ENCODE measurements at regions not wholly inside any gene's neighbourhood (a gene's known extent, or its start where the extent isn't known, plus 50 kb on each side); places are given as distances from the start of the nearest gene placed in this dataset.

DNA sequence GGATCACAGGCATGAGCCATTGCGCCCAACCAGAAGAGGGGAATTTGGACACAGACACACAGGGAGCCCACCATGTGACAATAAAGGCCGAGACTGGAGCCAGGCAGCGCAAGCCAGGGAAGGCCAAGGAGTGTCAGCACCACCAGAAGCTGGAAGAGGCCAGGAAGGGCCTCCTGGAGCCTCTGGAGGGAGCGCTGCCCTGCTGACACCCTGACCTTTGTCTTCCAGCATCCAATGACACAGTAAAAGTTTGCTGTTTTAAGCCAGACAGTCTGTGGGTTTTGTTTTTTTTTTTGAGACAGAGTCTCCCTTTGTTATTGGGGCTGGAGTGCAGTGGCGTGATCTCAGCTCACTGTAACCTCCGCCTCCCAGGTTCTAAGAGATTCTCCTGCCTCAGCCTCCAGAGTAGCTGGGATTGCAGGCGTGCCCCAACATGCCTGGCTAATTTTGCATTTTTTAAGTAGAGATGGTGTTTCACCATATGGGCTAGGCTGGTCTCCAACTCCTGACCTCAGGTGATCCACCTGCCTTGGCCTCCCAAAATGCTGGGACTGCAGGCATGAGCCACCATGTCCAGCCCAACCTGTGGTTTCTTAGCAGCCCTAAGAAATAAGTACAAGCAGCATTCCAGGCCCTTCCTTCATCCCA, 215.8 kb downstream of the CTTN start:
- no peak overlapping the region for H3K4me3 ChIP-seq (ENCODE audit: low read length)
- no peak for DNase-seq (ENCODE audit: low read depth, low spot score)

DNA sequence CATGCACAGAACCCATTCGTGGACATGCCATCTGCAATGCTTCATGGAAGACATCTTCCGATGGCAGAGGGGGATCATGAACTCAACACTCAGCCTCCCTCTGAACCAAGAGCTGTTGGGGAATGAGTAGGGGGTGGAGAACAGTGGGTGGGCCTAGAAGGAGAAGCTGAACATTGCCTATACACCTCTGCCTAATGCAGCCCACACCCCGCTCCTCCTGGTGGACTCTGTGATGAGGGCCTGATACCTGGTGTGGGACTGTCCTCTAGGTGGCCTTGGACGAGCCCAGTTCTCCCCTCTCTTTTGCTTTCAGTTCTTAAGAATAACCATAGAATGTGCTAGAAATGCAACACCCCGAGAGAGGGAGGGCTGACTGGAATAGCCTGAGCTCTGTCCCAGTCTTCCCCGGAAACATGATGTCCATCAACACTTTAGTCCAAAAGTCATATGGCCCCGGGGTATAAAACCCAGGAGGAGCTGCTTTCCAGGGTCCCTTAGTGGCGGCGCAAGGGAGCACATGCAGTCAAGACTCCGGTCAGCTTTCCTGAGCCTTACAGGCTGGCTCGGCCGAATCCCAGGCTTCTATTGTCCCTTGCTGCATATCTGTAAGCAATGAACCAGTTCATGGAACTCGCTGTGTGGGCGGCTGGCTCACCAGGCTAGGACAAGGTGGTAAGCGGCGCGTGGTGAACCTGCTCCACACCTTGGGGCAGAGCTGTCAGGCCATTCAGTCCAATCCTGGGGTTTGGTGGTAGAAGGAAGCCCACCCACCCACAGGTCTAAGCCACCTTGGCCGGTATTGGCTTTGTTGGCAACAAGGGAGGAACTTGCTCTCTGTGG, 216.9 kb downstream of the CTTN start:
- no peak for DNase-seq (ENCODE audit: low read depth, low spot score)
- no peak overlapping the region for H3K4me3 ChIP-seq (ENCODE audit: low read length)

DNA sequence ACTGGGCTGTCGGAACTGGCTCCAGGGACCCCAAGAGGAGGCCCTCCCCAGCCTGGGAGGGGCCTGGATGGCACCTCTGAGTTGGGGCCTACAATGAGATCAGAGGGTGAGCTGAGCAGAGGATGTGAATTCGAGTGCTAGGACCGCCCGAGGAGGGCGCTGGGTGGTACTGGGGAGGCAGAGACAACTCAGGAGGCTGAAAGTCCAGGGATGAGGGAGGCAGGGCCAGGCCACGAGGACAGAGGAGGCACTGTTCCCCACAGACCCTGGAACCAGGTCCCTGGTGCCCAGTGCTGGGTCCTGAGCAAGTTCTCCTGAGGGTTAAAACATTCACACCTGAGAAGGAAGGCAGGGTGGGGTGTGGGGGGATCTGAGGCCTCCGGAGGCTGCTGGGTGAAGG, 218.0 kb downstream of the CTTN start:
- no peak overlapping the region for H3K4me3 ChIP-seq (ENCODE audit: low read length)
- no peak for DNase-seq (ENCODE audit: low read depth, low spot score)

DNA sequence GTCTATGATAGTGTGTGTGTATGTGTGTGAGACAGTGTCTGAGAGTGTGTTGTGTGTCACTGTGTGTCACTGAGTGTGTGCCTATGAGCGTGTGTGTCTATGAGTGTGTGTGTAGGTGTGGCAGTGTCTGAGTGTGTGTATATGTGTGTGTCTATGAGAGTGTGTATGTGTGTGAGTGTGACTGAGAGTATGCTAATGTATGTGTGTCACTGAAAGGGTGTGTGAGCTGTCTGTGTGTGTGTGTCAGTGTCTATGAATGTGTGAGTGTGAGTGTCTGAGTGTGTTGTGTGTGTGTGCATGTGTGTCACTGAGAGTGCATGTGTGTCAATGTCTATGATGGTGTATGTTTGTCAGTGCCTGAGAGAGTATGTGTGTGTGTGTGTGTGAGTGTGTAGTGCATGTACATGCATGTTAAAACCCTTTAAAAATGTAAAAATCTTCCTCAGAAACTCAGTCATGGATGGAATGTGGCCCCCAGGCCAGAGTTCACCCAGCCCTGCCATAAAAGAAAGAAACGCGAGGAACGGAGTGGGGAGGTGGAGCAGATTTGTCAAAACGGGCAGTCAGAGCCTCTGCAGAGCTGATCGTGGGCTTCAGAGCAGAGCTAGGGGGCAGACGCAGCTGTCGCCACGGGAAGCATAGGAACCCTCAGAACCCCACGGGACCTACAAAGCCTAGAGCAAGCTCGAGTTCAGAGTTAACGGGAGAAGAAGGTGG, 218.8 kb downstream of the CTTN start:
- no peak for DNase-seq (ENCODE audit: low read depth, low spot score)
- H3K4me3 ChIP-seq (ENCODE audit: low read length), result no peak overlapping the region

DNA sequence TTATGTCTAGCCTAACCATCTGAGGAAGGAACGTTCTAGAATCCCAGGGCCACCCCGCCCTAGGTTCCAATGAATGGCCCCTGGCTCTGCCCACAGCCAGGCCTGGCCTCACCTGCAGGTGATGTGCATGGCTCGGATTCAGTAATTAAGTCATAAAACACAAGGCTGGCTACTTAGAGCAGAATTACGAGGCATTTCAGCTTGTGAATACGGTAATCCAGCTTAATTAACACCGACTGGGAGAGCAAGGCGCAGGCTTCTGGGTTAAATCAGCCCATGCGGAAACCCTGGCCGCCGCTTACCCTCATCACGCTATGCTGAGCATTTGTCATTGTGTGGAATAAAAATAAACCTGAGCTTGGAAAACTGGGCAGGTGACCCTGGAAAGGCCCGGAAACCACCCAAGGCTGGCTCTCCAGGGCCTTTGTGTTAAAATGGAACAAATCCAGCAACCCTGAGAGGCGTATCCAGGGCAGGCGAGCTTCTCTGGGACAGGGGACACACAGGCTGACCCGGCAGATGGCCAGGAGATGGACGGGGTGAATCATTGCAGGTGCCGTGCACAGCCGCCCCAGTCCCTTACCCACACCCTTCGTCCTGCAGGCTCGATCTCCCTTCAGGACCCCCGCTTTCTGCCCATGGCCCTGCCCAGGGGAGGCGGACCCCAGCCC, 220.2 kb downstream of the CTTN start:
- no peak overlapping the region for H3K4me3 ChIP-seq (ENCODE audit: low read length)
- DNase-seq (ENCODE audit: low read depth, low spot score), result no peak

DNA sequence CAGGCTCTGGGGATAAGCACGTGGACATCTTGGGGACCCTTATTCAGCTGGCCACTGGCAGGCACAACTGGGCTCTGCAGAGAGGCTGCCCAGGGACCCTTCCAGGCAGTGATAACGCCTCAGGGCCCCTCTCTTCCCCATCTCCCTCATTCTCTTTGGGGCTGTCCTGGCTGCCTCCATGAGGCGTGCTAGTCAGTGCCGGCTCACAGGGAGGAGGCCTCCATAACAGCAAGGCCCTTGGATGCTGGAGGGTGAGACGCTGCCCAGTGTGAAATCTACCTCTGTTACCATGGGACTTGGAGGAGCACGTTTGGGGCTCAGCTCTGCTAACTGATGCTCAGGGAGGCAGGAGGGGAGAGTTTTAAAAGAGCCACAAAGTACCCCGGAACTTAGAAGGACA, 221.3 kb downstream of the CTTN start:
- H3K4me3 ChIP-seq (ENCODE audit: low read length), result no peak overlapping the region
- no peak for DNase-seq (ENCODE audit: low read depth, low spot score)

DNA sequence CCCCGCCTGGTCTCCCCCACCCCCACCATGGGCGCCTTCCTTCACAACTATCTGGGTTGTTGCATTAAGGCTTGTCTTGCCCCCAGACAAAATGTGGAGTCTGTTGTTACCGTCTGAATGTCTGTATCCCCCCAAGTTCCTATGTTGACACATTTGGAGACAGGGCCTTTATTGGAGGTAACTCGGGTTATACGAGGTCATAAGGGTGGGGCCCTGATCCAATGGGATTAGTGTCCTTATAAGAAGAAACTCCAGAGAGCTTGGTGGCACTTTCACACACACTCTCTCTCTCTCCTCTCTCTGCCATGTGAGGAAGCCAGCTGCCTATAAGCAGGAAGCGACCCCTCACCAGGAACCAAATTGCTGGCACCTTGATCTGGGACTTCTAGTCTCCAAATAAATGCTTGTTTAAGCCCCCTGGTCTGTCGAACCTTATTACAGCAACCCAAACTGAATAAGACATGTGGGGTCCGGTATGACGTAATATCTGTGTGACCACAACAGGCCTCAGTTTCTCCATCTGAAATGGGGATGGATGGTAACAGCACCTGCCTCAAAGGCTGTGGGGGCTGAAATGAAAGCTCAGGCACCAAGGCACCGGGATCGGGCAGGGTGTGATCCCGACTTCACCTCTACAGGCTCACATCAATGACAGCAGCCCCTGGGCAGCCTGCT, 222.3 kb downstream of the CTTN start:
- DNase-seq (ENCODE audit: low read depth, low spot score), result no peak

DNA sequence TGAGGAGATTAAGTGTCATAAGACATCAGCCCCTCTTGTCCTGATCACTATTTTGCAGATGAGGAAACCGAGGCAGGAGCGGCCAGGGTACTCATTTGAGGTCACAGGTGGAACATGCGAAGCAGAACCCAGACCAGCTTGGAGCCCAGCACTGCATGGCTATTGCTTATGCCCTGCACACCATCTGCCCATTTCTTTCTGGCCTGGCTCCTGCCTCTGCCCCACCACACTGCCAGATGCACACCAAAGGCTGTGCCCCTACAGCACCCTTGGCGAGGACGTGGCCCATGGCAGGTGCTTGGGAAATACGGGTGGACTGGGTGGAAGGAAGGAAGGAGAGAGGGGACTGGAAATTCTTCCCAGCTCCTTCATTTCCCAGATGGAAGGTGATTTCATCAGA, 222.9 kb downstream of the CTTN start:
- DNase-seq (ENCODE audit: low read depth, low spot score), result no peak
- no peak overlapping the region for H3K4me3 ChIP-seq (ENCODE audit: low read length)

More for the DNA sequence above, 222.3 kb downstream of the CTTN start:
- H3K4me3 ChIP-seq (ENCODE audit: low read length), result no peak overlapping the region

DNA sequence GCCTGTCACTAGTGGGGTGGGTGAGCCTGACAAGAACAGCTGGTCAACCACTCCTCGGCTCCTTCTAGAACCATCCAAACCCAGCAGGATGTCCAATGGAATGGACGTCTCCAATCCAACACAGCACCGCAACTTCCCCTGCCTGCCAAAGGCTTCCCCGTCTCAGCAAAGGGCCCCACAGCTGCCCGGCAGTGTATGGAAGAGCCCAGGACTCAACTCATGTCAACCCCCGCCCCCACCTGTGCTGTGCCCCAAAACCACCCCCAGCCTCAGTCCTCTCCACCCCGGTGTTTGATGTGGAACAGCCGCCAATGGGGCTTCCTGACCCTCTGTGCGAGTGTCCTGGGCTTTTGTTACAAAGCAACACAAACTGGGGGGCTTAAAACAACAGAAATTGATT, 223.8 kb downstream of the CTTN start:
- H3K4me3 ChIP-seq (ENCODE audit: low read length), result no peak overlapping the region
- no peak for DNase-seq (ENCODE audit: low read depth, low spot score)

DNA sequence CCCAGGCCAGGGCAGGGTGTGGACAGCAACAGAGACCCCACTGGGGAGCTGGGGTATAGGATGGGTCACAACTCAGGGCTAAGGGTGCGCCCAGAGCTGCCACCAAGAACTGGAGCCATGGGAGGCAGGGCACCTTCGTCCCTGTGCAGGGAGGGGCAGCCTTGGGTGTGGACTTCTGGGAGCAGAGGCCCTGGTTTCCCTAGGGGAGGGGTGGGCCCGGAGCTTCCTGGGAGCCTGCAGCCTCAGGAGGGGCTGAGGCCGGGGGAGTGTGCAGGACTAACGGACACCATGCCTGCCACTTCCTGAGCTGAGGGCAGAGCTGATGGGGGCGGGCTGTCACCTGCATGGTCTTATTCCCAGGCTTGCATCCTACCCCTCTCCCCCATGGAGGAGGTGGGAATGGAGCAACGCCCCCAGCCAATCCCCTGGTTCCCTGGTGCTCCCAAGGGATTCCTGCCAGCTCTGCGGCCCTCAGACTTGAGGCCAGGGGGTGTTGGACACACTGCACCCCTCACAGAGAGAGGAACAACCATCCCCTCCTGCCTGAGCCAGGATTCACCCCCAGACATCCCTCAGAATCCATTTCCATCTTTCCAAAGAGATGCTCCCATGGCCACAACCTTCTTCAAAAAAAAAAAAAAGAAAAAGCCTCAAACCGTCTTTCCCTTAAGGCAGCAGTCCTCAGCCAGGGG, 225.7 kb downstream of the CTTN start:
- H3K4me3 ChIP-seq (ENCODE audit: low read length), result no peak overlapping the region
- DNase-seq (ENCODE audit: low read depth, low spot score), result no peak

DNA sequence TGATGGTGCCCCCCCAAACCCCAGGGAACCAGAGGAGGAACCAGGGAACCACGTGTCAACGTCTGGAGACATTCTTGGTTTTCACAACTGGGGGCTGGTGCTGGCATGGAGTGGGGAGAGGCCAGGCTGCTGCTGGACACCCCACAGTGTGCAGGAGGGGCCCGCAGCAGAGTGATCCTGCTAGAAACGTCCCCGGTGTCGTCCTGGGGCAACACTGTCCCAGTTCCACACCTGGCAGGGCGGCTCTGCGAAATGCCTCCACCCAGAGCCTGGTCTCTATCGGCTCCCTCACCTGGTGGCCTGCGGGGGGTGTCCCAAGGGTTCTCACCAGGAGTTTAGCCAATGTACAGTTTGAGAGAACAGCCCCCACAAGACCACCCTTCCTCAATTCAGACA, 226.3 kb downstream of the CTTN start:
- no peak for DNase-seq (ENCODE audit: low read depth, low spot score)
- H3K4me3 ChIP-seq (ENCODE audit: low read length), result no peak overlapping the region

DNA sequence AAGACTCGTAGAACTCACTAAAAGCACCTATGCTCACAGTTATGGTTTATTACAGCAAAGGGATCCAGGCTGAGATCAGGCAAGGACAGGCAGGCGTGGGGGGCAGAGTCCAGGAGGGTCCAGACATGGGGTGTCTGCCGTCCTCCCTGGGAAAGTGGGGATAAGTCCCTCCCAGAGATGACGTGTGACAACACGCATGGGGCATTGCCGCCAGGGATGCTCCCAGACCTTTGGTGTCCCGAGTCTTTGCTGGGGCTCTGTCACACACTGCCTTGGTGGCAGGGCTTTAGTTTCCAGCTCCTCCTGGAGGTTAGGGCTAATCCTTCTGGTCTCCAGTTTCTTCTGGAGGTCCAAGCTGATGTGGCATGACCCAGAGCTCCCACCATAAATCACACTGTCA, 226.7 kb downstream of the CTTN start:
- no peak overlapping the region for H3K4me3 ChIP-seq (ENCODE audit: low read length)

DNA sequence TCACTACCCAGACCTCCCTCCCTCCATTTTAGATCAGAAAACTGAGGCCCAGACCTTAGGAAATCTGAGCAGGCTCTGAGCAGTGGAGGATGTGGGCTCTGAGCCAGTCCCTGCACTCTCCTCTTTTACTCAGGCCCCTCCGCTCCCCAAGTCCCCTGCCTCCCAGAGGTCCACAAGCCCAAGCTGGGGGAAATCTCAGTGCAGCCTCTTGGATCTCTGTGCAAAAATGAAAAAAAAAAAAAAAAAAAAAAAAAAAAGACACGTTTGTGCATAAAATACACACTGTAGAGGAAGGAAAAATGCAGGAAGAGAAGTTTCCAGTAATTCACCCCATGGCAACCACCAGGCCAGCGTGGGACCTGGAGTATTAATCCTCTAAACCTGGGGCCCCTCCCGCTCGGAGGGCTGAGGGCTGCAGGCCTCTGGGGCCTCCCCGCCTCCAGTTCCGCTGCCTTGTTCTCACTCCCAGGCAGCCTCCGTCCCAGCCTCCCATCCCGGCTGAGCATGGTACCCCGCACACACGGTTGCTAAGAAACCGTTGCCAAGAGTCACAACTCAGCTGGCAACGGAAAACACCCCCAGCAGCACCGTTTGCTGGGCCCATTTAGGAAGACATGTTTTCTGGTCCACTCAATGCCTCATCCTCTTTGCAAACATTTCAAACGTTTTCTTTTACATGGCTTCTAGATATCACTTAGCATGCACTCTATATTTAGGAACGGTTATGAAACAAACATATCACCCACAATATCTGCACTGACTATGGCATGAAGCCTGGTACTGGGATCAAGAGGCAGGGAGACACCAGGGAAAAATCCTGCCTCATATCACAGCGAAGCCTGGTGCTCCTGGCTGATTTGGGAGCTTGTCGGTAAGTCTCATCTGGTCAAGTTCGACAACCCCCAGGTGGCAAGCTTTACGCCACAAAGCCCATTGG, 227.5 kb downstream of the CTTN start:
- no peak for DNase-seq (ENCODE audit: low read depth, low spot score)
- no peak overlapping the region for H3K4me3 ChIP-seq (ENCODE audit: low read length)

More for the DNA sequence above, 226.7 kb downstream of the CTTN start:
- no peak for DNase-seq (ENCODE audit: low read depth, low spot score)

DNA sequence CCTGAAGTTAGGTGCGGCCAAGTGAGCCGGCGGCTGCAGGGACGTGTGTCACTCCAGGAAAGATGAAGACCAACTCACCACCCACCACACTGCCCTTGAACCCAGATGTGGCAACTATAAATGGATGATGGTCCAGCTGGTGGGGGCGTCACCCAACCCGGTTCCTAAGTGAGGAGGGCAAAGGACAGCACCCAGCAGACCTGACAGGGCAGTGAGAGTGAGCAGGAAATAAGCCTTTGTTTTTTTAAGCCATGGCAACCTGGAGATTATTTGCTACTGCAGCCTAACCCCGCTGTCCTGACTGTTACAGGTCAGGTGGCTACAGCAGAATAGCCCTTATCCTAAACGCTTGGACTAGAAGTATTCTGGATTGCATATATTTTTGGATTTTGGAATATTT, 228.9 kb downstream of the CTTN start:
- no peak overlapping the region for H3K4me3 ChIP-seq (ENCODE audit: low read length)
- no peak for DNase-seq (ENCODE audit: low read depth, low spot score)

DNA sequence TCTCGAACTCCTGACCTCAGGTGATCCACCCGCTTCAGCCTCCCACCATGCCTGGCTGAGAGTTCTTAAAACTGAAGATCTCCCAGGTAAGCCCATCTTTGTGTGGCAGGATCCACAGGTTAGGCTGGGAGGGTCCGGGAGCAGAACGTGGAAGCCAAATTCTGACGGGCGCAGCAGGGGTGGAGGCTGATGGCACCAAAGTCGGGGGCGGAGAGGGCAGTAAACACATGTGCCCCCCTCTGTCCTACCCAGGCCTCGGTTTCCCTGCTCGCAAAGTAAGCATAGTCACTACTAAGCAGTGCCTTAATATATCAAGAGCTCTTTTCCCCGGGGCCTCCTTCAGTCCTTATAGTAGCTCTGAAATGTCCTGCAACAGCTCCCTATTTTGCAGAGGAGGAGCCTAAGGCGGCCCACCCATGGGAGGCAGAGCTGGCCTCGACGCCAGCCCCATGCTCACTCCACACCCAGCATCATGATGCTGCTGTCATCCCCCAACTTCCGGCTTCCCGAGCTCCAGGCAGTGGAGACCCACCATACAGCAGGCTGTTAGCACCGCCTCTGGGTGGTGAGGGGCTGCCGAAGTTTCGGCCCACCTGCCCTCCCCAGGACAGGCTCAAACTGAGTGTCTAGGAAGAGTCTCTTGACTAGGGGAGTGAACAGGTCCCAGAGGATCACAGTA, 230.0 kb downstream of the CTTN start:
- no peak overlapping the region for H3K4me3 ChIP-seq (ENCODE audit: low read length)
- DNase-seq (ENCODE audit: low read depth, low spot score), result no peak

DNA sequence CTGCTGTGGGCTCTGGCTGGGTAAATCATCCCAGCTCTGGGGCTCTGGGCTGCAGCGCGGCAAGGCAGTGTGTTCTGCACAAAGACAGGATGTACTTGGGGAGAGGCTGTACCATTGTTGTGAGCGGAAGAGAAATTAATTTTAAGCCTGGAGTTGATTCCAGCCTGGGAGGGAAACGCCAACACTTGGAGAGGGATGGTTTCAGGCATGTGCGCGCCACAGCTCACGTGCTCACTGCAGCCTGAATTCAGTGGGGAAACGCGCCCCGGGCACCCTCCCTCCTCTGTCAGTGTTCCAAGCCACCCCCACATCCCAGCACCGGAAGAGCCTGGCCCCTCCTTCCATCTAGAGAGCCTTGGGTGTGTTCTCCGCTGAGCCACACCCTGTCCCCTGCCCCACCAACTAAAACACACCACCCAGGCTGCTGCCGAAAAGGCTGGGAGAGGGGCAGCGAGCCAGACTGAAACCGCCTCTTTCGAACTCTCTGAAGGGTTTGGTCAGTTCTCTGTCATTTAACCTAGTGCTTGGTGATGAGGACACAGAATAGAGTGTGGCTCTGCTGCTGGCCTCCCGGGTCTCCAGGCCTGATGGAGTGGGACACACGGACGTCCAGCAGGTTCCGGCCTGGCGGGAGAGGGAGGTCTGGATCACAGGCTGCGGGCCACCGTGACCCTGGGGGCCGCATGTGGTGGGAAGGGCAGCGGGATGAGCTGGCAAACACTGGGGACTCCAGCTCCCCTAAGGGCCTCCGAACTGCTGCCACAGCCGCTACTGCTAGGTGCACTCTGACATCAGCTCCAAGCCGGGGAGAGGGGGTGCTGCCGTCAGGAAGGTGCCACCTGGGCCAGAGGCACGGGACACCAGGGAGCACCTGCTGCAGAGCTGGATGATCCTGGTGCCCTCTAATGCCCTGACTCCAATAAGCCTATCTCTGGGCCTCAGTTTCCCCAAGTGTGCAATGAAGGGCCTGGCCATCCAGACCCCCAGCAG, 230.8 kb downstream of the CTTN start:
- no peak for DNase-seq (ENCODE audit: low read depth, low spot score)
- no peak overlapping the region for H3K4me3 ChIP-seq (ENCODE audit: low read length)

Measured in Jurkat, Clone E6-1 (cell line).